ENCODE measurements at regions not wholly inside any gene's neighbourhood (a gene's known extent, or its start where the extent isn't known, plus 50 kb on each side); places are given as distances from the start of the nearest gene placed in this dataset.

DNA sequence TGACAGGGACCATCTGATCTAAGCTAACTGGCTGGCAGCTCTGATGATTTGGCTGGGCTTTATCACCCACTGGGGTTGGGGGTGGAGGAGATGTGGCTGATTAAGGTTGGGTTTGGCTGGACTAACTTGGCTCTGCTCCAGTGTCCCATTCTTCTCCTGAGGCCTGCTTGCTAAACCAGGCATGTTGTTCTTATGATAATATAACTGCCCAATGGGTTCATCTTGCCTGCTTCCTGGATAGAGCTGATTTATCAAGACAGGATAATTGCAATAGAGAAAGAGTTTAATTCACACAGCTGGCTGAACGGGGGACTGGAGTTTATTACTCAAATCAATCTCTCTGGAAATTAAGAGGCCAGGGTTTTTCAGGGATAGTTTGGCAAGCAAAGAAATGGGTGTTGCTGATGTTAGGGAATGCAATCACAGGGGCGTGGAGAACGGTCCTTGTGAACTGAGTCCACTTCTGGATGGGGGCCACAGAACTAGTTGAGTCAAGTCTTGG lies 150.4 kb downstream of the PTH2R start:
- H3K4me3 ChIP-seq (ENCODE audit: low read depth, low read length): no peak overlapping the region
- TF ChIP-seq, protein P1, sequence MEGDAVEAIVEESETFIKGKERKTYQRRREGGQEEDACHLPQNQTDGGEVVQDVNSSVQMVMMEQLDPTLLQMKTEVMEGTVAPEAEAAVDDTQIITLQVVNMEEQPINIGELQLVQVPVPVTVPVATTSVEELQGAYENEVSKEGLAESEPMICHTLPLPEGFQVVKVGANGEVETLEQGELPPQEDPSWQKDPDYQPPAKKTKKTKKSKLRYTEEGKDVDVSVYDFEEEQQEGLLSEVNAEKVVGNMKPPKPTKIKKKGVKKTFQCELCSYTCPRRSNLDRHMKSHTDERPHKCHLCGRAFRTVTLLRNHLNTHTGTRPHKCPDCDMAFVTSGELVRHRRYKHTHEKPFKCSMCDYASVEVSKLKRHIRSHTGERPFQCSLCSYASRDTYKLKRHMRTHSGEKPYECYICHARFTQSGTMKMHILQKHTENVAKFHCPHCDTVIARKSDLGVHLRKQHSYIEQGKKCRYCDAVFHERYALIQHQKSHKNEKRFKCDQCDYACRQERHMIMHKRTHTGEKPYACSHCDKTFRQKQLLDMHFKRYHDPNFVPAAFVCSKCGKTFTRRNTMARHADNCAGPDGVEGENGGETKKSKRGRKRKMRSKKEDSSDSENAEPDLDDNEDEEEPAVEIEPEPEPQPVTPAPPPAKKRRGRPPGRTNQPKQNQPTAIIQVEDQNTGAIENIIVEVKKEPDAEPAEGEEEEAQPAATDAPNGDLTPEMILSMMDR (IDR thresholded peaks at IDR 0.05; ENCODE audit: insufficient read depth, low read length): no peak
- peak; percentile 1 for DNase-seq (ENCODE audit: low read depth)

DNA sequence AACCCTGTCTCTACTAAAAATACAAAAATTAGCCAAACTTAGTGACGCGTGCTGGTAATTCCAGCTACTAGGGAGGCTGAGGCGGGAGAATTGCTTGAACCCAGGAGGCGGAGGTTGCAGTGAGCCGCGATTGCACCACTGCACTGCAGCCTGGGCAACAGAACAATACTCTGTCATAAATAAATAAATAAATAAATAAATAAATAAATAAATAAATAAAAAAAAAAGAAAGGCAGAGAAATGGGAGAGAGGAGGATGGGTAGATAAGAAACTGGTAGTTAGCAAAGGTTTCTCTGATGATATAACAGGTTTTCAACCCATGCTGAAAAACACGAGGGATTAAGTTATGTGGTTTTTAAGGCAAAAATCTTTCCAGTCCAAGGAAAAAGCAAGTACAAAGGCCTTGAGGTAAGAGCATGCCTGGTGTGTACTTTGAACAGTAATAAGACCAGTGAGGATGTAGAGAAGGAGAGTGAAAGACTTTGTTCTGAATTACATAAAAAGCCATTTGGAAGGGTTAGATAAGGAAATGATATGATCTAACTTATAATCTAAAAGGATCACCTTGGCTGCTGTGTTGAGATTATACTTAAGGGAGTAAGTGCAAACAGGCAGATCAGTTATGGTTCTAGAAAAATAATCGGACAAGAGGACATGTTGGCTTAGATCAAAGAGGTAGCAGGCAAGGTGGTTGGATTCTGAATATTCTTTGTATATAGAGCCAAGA lies 159.3 kb downstream of the PTH2R start:
- TF ChIP-seq, protein P1 (IDR thresholded peaks at IDR 0.05; ENCODE audit: insufficient read depth, low read length): no peak
- no peak overlapping the region for H3K4me3 ChIP-seq (ENCODE audit: low read depth, low read length)
- DNase-seq (ENCODE audit: low read depth): no peak

DNA sequence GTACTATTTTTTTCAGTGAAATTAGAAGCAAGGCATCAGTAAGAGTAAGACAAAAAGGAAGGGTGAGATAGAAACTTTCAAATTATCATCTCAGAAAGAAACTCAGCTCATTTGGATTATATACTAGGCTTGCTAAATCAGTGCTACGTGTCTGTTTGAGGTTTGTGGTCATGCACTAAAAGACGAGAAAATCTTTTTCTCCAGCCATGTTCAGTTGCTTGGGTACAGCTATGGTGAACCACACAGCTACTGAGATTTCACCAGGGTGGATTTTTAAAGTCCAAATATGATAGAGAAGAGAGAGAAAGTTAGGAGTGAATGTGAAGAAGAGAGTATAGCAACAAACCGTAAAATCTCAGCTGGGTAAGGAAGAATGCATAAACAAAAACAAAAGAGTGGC lies 161.6 kb downstream of the PTH2R start:
- no peak overlapping the region for H3K4me3 ChIP-seq (ENCODE audit: low read depth, low read length)
- TF ChIP-seq, protein P1 (IDR thresholded peaks at IDR 0.05; ENCODE audit: insufficient read depth, low read length): no peak
- no peak for DNase-seq (ENCODE audit: low read depth)

DNA sequence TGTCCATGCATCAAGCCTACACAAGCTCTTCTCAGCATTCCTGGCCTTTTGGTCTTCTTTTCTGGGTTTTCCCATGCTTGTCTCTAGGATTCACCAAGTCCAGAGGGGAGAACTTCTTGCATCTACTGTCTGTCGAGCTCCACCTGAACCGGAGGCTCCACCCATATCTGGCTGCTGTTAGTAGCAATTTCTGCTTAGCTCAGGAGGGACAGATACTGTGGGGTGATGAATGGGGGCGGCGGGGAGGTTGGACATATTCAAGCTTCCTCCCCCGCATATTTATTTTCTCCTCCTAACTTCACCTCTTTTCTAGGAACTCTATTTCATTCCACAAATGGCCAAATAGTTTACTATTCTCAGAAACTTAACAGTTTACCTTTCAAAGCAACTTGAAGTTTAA lies 163.5 kb downstream of the PTH2R start:
- H3K4me3 ChIP-seq (ENCODE audit: low read depth, low read length): no peak overlapping the region
- TF ChIP-seq, protein P1 (IDR thresholded peaks at IDR 0.05; ENCODE audit: insufficient read depth, low read length): no peak
- no peak for DNase-seq (ENCODE audit: low read depth)

DNA sequence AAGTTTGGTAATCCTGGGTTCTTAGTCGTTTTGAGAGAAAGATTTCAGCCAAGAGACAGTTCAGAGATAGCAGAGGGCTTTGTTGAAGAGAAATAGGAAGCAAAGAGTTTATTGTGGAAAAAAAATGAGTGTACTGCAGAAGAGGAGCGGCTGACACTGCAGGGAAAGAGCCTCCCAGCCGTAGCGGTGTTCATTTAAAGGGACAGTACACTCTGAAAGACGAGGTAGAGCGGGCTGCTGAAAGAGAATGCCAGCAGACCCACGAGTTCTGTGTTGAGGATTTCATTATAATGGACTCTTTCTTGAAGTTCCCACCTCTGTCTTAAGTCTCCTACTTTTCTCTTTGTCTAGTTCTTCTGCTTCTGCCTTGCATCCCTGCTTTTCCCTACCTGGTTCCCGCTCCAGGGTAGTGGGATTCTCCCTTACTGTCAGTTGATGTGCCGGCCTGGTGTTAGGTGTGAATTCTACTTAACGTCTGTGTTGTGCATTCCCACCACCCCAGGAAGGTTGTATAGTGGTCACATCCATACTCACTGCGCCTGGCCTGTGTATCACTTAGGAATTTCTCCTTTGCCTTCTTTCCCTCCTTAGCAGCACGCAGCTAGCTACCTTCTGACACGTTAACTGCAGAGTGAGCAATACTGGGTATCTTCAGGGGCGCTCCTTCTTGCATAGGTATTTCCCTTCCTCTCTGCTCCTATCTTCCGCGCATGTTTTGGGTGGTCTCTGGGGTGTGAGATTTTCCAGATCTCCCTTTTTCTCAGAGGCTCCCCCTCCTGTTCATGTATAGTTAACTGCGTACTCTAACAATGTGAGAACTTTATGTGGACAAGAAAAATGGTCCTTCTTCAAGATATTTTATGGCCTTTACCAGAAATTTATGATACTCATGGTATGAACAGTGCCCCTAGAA lies 164.5 kb downstream of the PTH2R start:
- DNase-seq (ENCODE audit: low read depth): no peak
- no peak overlapping the region for H3K4me3 ChIP-seq (ENCODE audit: low read depth, low read length)
- TF ChIP-seq, protein P1 (IDR thresholded peaks at IDR 0.05; ENCODE audit: insufficient read depth, low read length): no peak

DNA sequence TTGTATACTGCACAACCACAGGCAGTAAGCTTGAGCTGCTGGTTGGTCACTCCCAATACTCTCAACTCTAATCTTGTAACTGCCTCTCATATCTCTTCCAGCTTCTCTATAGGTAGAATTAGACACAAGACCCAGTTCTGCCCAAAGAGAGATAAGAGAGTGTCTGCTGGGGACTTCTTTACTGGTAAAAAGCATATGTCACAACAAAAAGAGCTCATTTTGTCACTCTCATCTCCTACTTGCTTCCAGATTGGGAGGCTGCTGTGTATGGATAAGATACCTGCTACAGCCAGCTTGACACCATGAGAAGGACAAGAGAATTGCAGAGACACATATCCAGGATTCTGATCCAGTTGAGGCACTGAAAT lies 165.2 kb downstream of the PTH2R start:
- H3K4me3 ChIP-seq (ENCODE audit: low read depth, low read length): no peak overlapping the region
- DNase-seq (ENCODE audit: low read depth): no peak
- TF ChIP-seq, protein P1 (IDR thresholded peaks at IDR 0.05; ENCODE audit: insufficient read depth, low read length): no peak

Data from fibroblast of the aortic adventitia (primary cell).